ENCODE measurements at regions not wholly inside any gene's neighbourhood (a gene's known extent, or its start where the extent isn't known, plus 50 kb on each side); places are given as distances from the start of the nearest gene placed in this dataset.

- Histone ChIP-seq H4K20me1 (ENCODE audit: insufficient read depth, low read length) (no peaks in the 10 kb centered on the region), H3K4me2 (ENCODE audit: low read depth, low read length) (peak overlapping the region; percentile 89), H2BK20ac (ENCODE audit: low read depth, low read length) (no peak overlapping the region), H3K14ac (replicated peaks; ENCODE audit: low read depth, low read length) (no peak overlapping the region), H4K8ac (ENCODE audit: low read depth in 2 of 2, low read length in 2 of 2) (no peak overlapping the region), H3K9me3 (ENCODE audit: control insufficient read depth, insufficient read depth, low read length) (no peaks in the 10 kb centered on the region), H3K9ac (ENCODE audit: low read depth, low read length) (no peak overlapping the region), H3K23ac (ENCODE audit: low read depth, low read length) (no peak overlapping the region), H4K5ac (ENCODE audit: low read depth, low read length) (no peak overlapping the region), H2AK9ac (replicated peaks; ENCODE audit: low read depth, low read length, poor library complexity) (no peak overlapping the region), H3K4me1 (ENCODE audit: control insufficient read depth, insufficient read depth, low read length) (peaks cover 9% of the 10 kb centered on the region), H3K27me3 (ENCODE audit: control insufficient read depth, insufficient read depth, low read length) (peaks cover 52% of the 10 kb centered on the region), H3K4me3 (ENCODE audit: insufficient read depth, low read depth, low read length) (no peak overlapping the region), H3K9me1 (ENCODE audit: insufficient read depth, low read length) (no peaks in the 10 kb centered on the region), H4K91ac (ENCODE audit: insufficient read depth, low read depth, low read length) (no peak overlapping the region), H3K79me1 (ENCODE audit: low read depth in 1 of 2, low read length in 2 of 2) (no peaks in the 10 kb centered on the region), H2BK15ac (ENCODE audit: low read depth, low read length) (no peak overlapping the region), H3K27ac (ENCODE audit: insufficient read depth, low read length) (no peak overlapping the region), H3K18ac (ENCODE audit: low read depth, low read length) (no peak overlapping the region), H3K4ac (ENCODE audit: low read depth, low read length) (no peak overlapping the region), H2BK5ac (ENCODE audit: low read depth, low read length, poor library complexity, severe bottlenecking) (no peak overlapping the region), H2BK120ac (ENCODE audit: low read depth, low read length) (no peak overlapping the region), H3K56ac (ENCODE audit: extremely low read depth, insufficient read depth, low read length) (no peak overlapping the region), H3K36me3 (ENCODE audit: control insufficient read depth, insufficient read depth, low read length) (no peaks in the 10 kb centered on the region), H2AK5ac (ENCODE audit: low read depth, low read length) (no peak overlapping the region), H2AFZ (replicated peaks; ENCODE audit: low read length, poor library complexity) (no peak overlapping the region)
- DNase-seq (peak; percentile 57), ATAC-seq (ENCODE audit: low read depth) (peak; percentile 83)
- in situ Hi-C loops (cut with MboI; ENCODE audit: low sequenced_read_pairs), result no loop called here
- ChIA-PET CTCF (no interaction called here), POLR2A (ENCODE audit: unreplicated experiment) (no interaction called here)
- no TSS peak for BruUV-seq (replicated peaks)
- intact Hi-C loops (cut with micrococcal nuclease), result no loop called here
- dilution Hi-C loops (cut with HindIII; ENCODE audit: low sequenced_read_pairs, unreplicated experiment), result no loop called here
- 0% methylated on average over 4 of the region's 9 CpGs; no CpG with 5 or more reads in 1 of the 2 experiments for WGBS, 2 experiments (ENCODE audit: extremely low coverage in 2 of 2, insufficient read length in 1 of 2)
- no peak for TF ChIP-seq USF2 (IDR thresholded peaks at IDR 0.05; ENCODE audit: low read depth, low read length)
- TF ChIP-seq CHD1 (IDR thresholded peaks at IDR 0.05; ENCODE audit: low read depth, low read length), result no peak
- no peak for TF ChIP-seq CTCF (conservative IDR thresholded peaks at IDR 0.05; ENCODE audit: low read depth, low read length)
- TF ChIP-seq CEBPB (IDR thresholded peaks at IDR 0.05; ENCODE audit: low read depth, low read length), result peak; percentile 97
- 0 out of 2 replicates have a peak, but pooled peaks have one; percentile 32 for TF ChIP-seq BHLHE40 (IDR thresholded peaks at IDR 0.05; ENCODE audit: low read depth, low read length)
Measured at GRCh38 chr14:22427771-22428231, 161.2 kb downstream of the DAD1 start.

Data from IMR-90 (cell line).